Thyroid gland (tissue), 4 donors: ENCODE measurements at regions not wholly inside any gene's neighbourhood (a gene's known extent, or its start where the extent isn't known, plus 50 kb on each side); places are given as distances from the start of the nearest gene placed in this dataset.

Experiments used
- DNase-seq, 2 donors: peaks; one replicate each; pipeline ENCODE4 v3.0.0-alpha.2; 2019
- H3K27ac ChIP-seq, 3 donors: fragments of 200-600 bp; sonication (generic); 1 replicate in 2 of 3; 2 replicates in 1 of 3; pipeline ENCODE4 v1.5.1; 2016 to 2019; ENCODE audit warnings: mild to moderate bottlenecking in 1 of 3, moderate library complexity in 1 of 3
- H3K27me3 ChIP-seq: fragments of 200-600 bp; sonication (generic); one replicate; pipeline ENCODE4 v1.5.1; 2019
- H3K36me3 ChIP-seq, 2 donors: fragments of 200-600 bp; sonication (generic); one replicate each; pipeline ENCODE4 v1.5.1; 2016 to 2019
- H3K4me1 ChIP-seq, 2 donors: fragments of 200-600 bp; sonication (generic); one replicate each; pipeline ENCODE4 v1.5.1; 2017 to 2019
- H3K4me3 ChIP-seq, 3 donors: fragments of 200-600 bp; sonication (generic); replicated peaks in 1 of 3; 1 replicate in 2 of 3; 2 replicates in 1 of 3; pipeline ENCODE4 v1.5.1; 2016; ENCODE audit warnings: mild to moderate bottlenecking in 1 of 3
- H3K9me3 ChIP-seq: fragments of 200-600 bp; sonication (generic); one replicate; pipeline ENCODE4 v1.5.1; 2017
- POLR2A ChIP-seq, 2 donors: fragments of 450-650 bp; IDR thresholded peaks; one replicate each; pipeline ENCODE4 v1.6.1; 2017; ENCODE audit warnings: antibody characterized with exemption in 2 of 2, mild to moderate bottlenecking in 2 of 2, moderate library complexity in 1 of 2
- WGBS, 2 donors: methylation state at CpG; one replicate each; pipeline ENCODE4 v1.1.5; 2017; 5-methylcytosine and 5-hydroxymethylcytosine counted together
- intact Hi-C: fragments of 100-400 bp; cut with DNase I; formaldehyde crosslinking; loops from one replicate; pipeline ENCODE4 v1.15.1; 2023
- TF ChIP-seq, protein P1 (sequence below), 6 experiments: fragments of 200-600 bp in 3 of 6; fragments of 450-650 bp in 3 of 6; sonication (generic) in 3 of 6; IDR thresholded peaks; one replicate each; pipeline ENCODE4 v1.5.1; 2016 to 2019; ENCODE audit warnings: antibody characterized with exemption in 6 of 6, mild to moderate bottlenecking in 2 of 6, inconsistent platforms in 1 of 6, moderate library complexity in 1 of 6

DNA sequence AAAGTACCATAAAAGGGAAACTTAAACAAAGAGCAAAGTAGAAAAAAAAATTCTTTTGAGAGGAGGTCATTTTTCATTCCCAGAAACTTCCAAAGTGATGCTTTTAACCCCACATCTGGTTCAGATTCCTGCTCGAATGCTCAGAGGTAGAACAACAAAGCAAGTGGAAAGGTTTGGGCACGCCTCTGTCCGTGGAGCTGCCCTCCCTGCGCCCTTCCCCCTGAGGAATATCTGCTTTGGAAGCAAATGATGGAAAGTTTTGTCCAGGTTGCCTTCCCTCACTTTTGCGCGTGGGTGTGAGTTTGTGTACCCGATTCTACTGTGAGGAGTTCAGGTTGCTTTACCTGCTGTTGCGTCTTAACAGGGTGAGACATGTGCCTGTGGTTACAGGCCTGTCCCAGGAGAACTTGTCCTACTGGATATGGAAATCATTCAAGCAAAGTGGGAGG is 110.2 kb downstream of the KLF5 start:
- TF ChIP-seq, protein P1, sequence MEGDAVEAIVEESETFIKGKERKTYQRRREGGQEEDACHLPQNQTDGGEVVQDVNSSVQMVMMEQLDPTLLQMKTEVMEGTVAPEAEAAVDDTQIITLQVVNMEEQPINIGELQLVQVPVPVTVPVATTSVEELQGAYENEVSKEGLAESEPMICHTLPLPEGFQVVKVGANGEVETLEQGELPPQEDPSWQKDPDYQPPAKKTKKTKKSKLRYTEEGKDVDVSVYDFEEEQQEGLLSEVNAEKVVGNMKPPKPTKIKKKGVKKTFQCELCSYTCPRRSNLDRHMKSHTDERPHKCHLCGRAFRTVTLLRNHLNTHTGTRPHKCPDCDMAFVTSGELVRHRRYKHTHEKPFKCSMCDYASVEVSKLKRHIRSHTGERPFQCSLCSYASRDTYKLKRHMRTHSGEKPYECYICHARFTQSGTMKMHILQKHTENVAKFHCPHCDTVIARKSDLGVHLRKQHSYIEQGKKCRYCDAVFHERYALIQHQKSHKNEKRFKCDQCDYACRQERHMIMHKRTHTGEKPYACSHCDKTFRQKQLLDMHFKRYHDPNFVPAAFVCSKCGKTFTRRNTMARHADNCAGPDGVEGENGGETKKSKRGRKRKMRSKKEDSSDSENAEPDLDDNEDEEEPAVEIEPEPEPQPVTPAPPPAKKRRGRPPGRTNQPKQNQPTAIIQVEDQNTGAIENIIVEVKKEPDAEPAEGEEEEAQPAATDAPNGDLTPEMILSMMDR (IDR thresholded peaks at IDR 0.05), result no peak
- no peak for TF ChIP-seq POLR2A (IDR thresholded peaks at IDR 0.05)
- H3K4me3 ChIP-seq, result no peak overlapping the region
- no peaks in the 10 kb centered on the region for H3K36me3 ChIP-seq
- no peak overlapping the region for H3K27ac ChIP-seq
- intact Hi-C loops, result no loop called here
- H3K4me1 ChIP-seq, result no peaks in the 10 kb centered on the region
- no peaks in the 10 kb centered on the region for H3K9me3 ChIP-seq
- H3K27me3 ChIP-seq, result no peaks in the 10 kb centered on the region
- 77 to 81% methylated on average over 8 of the region's 8 CpGs for WGBS, 2 donors
- no peak for DNase-seq

DNA sequence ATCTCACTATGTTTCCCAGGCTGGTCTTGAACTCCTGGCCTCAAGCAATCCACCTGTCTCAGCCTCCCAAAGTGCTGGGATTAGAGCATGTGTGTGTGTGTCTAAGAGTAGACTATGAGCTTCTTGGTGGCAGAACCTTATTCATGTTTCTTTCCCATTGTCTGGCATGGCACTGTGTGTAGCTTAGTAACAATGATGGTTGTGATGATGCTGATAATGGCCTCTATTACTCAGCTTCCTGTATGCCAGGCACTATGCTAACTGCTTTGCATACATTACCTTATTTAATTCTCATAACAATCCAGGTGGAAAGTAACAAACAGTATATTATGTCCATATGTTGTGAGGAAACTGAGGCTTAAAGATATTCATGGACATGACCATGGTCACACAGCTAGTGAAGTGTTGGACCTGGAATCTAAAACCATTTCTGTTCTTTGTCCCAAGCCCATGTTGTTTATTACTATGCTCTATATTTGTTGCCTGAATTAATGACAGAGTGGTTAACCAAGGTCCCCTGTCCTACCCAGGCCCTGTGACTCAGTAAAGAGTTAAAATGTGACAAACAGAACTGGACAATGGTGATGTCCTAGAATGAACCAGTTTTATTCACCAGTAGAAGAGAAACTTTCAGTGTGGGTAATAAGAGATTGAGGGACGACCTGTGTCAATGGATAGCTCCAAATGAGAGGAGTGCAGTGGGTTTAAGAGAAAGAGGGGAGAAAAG is 109.6 kb downstream of the KLF5 start:
- intact Hi-C loops, result no loop called here
- no peak for TF ChIP-seq POLR2A (IDR thresholded peaks at IDR 0.05)
- TF ChIP-seq, protein P1 (IDR thresholded peaks at IDR 0.05), result no peak
- no peak for DNase-seq
- WGBS, 2 donors, result 58 to 76% methylated on average over 1 of the region's 1 CpG
- H3K4me3 ChIP-seq, result no peak overlapping the region
- H3K36me3 ChIP-seq, result no peaks in the 10 kb centered on the region
- H3K9me3 ChIP-seq, result no peaks in the 10 kb centered on the region
- no peak overlapping the region for H3K27ac ChIP-seq
- no peaks in the 10 kb centered on the region for H3K4me1 ChIP-seq
- H3K27me3 ChIP-seq, result no peaks in the 10 kb centered on the region

DNA sequence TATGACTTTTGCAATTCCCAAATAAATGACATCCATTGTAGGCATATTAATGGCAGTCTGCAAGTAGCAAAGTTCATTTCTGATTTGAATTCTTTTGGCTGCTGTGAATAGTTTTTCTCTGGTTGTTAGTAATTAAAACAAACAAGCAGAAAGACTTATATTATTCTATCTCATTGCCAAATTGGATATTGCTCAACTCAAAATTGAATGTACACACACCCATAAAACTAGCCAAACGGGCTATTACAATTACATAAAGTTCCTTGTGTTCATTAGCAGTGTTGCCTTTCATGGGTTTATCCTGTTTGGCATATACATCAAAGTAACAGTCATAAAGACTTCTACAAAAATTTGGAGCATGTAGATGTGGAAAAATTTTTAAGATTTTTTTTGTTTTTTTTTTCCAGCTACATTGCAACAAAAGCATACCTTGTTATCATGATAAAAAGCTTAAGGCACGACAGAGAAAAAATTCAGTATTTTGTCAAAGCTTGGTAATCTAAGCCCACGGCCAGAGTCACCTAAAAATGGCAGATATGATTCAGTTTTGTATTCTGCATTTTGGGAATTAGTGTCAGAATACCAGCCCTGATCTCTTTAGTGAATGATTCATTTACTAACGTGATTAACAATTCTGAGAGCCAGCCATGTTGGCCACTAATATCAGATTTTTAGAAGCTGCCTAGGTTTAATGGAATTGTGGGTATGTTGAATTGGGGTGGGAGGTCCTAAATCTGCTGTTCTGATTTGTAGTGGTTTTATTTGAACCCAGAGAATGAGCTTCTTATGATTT is 108.4 kb downstream of the KLF5 start:
- H3K4me1 ChIP-seq, result no peaks in the 10 kb centered on the region
- 74 to 85% methylated on average over 4 of the region's 4 CpGs for WGBS, 2 donors
- H3K36me3 ChIP-seq, result no peaks in the 10 kb centered on the region
- TF ChIP-seq POLR2A (IDR thresholded peaks at IDR 0.05), result no peak
- TF ChIP-seq, protein P1 (IDR thresholded peaks at IDR 0.05), result no peak
- no peak for DNase-seq
- no peak overlapping the region for H3K4me3 ChIP-seq
- H3K27ac ChIP-seq, result no peak overlapping the region
- intact Hi-C loops, result no loop called here
- no peaks in the 10 kb centered on the region for H3K27me3 ChIP-seq
- no peaks in the 10 kb centered on the region for H3K9me3 ChIP-seq

DNA sequence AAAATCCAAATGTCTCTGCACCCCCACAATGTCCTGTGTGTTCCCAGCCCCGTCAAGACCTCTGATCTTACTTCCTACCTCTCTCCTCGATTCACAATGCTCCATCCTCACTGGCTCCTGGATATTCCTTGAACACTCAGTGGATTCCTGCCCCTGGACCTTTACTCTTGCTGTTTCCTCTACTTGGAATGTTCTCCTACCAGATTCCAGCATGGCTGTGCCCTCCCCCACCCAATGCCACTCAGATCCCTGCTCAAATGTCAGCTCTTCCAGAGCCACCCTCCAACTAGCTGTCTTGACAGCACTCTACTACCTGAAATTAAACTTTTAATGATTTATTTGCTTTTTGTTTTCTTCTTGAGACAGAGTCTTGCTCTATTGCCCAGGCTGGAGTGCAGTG is 107.4 kb downstream of the KLF5 start:
- intact Hi-C loops, result no loop called here
- WGBS, 2 donors, result 91 to 94% methylated on average over 2 of the region's 2 CpGs

More for the DNA sequence above, 107.4 kb downstream of the KLF5 start:
- H3K9me3 ChIP-seq, result no peaks in the 10 kb centered on the region
- H3K27me3 ChIP-seq, result no peaks in the 10 kb centered on the region
- H3K27ac ChIP-seq, result no peak overlapping the region
- H3K4me3 ChIP-seq, result no peak overlapping the region
- DNase-seq, result no peak
- no peaks in the 10 kb centered on the region for H3K4me1 ChIP-seq
- TF ChIP-seq, protein P1 (IDR thresholded peaks at IDR 0.05), result no peak
- no peaks in the 10 kb centered on the region for H3K36me3 ChIP-seq
